ENCODE measurements at regions not wholly inside any gene's neighbourhood (a gene's known extent, or its start where the extent isn't known, plus 50 kb on each side); places are given as distances from the start of the nearest gene placed in this dataset.

- no peak for TF ChIP-seq CTCF (IDR thresholded peaks at IDR 0.05; ENCODE audit: borderline replicate concordance, control extremely low read depth, extremely low read depth, insufficient read depth, missing control alignments)
- no peak for DNase-seq (ENCODE audit: low spot score)
- in situ Hi-C loops (cut with MboI; ENCODE audit: low sequenced_read_pairs, unreplicated experiment): no loop called here
Measured at GRCh38 chrX:54615109-54615508, 85.1 kb downstream of the GNL3L start.

DNA sequence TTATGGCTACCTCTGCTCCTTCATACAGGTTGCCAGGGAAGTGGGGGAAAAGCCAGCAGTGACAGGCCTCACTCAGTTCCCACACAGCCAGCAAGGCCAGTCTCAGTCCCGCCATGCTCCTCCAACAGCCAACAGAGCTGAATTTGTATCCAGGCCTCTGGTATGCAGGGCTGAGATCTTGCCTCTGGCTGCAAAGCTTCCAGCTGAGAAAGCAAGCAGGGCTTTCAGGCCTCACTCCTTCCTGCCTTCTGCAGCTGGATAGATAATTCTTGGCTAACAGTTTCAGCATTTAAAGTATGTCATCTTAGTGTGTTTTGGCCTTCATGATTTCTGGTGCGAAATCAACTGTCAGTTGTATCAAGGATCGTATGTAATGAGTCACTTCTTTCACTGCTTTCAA lies 103.6 kb downstream of the GNL3L start:
- in situ Hi-C loops (cut with MboI; ENCODE audit: low sequenced_read_pairs, unreplicated experiment): no loop called here
- DNase-seq (ENCODE audit: low spot score): no peak
- no peak for TF ChIP-seq CTCF (IDR thresholded peaks at IDR 0.05; ENCODE audit: borderline replicate concordance, control extremely low read depth, extremely low read depth, insufficient read depth, missing control alignments)

DNA sequence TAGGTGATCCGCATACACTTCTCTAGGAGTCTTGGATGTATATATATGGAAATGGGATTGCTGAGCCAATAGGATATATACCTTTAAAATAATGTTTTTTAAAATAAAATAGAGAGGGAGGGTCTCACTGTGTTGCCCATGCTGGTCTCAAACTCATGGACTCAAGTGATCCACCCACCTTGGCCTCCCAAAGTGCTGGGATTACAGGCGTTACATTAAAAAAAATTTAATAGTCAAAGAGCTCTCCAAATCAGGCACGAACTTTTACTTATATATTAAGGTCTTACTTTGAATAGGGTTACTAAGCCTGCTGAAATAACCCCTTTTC lies 109.0 kb downstream of the GNL3L start:
- in situ Hi-C loops (cut with MboI; ENCODE audit: low sequenced_read_pairs, unreplicated experiment): no loop called here
- no peak for TF ChIP-seq CTCF (IDR thresholded peaks at IDR 0.05; ENCODE audit: borderline replicate concordance, control extremely low read depth, extremely low read depth, insufficient read depth, missing control alignments)
- DNase-seq (ENCODE audit: low spot score): no peak

- in situ Hi-C loops (cut with MboI; ENCODE audit: low sequenced_read_pairs, unreplicated experiment): no loop called here
- TF ChIP-seq CTCF (IDR thresholded peaks at IDR 0.05; ENCODE audit: borderline replicate concordance, control extremely low read depth, extremely low read depth, insufficient read depth, missing control alignments): peak; percentile 69
Measured at GRCh38 chrX:54639346-54640102, 109.5 kb downstream of the GNL3L start.

DNA sequence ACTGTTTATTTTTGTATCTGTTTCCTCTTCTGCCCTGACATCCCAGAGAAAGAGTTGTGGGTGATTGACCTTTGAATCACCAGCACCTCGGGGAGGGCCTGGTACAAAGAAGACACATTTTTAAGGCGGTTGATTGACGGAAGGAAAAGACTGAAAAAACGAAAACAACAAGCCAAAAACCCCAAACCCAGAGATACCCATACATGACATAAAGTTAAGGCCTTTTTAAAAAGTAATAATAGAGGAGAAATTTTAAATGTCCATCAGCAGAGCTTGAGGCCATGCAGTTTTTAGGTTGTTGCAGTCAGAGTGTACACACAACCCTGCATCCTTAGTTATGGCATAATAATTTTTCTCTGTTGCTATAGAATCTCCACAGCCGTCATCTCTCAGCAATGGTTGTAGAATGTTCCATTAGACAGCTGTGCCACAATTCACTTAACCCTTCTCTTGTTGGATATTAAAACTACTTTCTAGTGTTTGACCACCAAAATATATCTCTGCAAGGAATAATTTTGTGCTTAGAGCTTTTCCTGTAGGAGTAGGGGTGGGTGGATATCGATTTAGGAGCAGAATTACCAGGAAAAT lies 110.2 kb downstream of the GNL3L start:
- no peak for DNase-seq (ENCODE audit: low spot score)
- in situ Hi-C loops (cut with MboI; ENCODE audit: low sequenced_read_pairs, unreplicated experiment): no loop called here
- TF ChIP-seq CTCF (IDR thresholded peaks at IDR 0.05; ENCODE audit: borderline replicate concordance, control extremely low read depth, extremely low read depth, insufficient read depth, missing control alignments): no peak

More at GRCh38 chrX:54639346-54640102, 109.5 kb downstream of the GNL3L start:
- peak; percentile 80 for DNase-seq (ENCODE audit: low spot score)

DNA sequence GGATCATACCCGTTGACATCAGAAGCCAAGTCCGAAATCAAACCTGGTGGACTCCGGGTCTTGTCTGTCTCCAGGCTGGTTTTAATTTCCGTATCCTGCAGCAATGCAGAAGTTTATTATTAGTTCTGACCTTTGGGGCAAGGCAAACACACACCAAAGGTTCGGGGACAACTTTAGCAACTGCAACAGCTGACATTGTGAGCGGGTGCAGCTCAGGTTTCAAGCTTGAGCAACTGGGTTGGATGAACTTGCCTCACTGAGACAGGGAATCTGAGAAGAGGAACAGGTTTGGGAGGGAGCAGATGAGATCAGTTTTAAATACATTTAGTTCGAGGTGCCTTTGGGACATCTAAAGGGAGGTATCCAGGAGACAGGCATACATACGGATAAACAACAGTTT lies 110.7 kb downstream of the GNL3L start:
- in situ Hi-C loops (cut with MboI; ENCODE audit: low sequenced_read_pairs, unreplicated experiment): no loop called here
- DNase-seq (ENCODE audit: low spot score): no peak
- no peak for TF ChIP-seq CTCF (IDR thresholded peaks at IDR 0.05; ENCODE audit: borderline replicate concordance, control extremely low read depth, extremely low read depth, insufficient read depth, missing control alignments)

Data from GM13976 (cell line).